GM12873 (cell line): ENCODE measurements at regions not wholly inside any gene's neighbourhood (a gene's known extent, or its start where the extent isn't known, plus 50 kb on each side); places are given as distances from the start of the nearest gene placed in this dataset.

Source experiments
- TF ChIP-seq, protein P1 (sequence below): IDR thresholded peaks from 2 replicates; pipeline ENCODE4 v1.5.1; 2012; ENCODE audit warnings: low read depth, mild to moderate bottlenecking, moderate library complexity, low read length, control low read depth; ENCODE audit not compliant: insufficient read depth; ENCODE audit errors: missing control alignments

DNA sequence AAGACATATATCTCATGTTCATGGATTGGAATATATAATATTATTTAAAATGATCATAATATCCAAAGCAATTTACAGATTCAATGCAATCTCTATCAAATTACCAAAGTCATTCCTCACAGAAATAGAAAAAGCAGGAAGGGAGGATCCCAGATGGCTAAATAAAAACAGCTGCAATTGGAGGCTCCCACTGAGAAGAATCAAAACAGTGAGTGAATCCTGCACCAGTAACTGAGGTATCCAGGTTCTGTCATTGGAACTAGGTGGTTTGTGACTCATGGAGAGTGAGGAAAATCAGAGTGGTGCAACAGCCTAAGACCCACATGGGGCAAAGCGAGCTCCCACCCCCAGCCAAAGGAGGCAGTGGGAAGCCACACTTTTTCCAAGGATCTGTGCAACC, 128.4 kb downstream of the MTERF1 start:
- TF ChIP-seq, protein P1, sequence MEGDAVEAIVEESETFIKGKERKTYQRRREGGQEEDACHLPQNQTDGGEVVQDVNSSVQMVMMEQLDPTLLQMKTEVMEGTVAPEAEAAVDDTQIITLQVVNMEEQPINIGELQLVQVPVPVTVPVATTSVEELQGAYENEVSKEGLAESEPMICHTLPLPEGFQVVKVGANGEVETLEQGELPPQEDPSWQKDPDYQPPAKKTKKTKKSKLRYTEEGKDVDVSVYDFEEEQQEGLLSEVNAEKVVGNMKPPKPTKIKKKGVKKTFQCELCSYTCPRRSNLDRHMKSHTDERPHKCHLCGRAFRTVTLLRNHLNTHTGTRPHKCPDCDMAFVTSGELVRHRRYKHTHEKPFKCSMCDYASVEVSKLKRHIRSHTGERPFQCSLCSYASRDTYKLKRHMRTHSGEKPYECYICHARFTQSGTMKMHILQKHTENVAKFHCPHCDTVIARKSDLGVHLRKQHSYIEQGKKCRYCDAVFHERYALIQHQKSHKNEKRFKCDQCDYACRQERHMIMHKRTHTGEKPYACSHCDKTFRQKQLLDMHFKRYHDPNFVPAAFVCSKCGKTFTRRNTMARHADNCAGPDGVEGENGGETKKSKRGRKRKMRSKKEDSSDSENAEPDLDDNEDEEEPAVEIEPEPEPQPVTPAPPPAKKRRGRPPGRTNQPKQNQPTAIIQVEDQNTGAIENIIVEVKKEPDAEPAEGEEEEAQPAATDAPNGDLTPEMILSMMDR = no peak

DNA sequence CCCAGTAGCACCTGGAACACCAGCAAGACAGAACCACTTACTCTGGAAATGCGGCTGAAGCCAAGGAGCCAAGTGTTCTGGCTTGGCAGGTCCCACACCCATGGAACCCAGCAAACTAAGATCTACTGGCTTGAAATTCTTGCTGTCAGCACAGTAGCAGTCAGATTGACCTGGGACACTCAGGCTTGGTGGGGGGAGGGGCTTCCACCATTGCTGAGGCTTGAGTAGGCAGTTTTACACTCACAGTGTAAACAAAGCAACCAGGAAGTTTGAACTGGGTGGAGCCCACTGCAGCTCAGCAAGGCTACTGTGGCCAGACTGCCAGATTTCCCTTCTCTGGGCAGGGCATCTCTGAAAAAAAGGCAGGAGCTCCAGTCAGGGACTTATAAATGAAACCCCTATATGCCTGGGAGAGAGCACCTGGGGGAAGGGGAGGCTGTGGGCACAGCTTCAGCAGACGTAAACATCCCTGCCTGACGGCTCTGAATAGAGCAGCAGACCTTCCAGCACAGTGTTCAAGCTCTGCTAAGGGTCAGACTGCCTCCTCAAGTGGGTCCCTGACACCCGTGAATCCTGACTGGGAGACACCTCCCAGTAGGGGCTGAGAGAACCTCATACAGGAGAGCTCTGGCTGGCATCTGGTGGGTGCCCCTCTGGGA, 121.2 kb downstream of the MTERF1 start:
- TF ChIP-seq, protein P1 = no peak

DNA sequence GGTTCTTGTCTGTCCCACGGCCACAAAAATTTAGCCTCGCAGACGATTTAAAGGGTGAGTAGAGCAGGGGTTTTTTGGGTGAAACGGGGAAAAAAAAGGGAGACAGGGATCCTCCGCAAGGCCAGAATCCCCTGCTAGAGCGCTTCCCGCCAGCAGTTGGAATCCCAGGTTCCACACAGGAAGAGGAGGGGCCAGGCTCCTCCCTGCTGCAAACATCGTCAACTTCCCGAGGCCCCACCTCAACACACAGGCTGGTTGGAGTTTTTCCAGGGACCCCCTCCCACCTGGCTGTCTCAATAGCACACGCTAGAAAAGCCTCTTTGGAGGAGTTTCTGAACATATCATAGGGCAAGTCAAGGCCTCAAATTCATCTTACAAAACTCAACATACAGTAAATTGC, 112.7 kb downstream of the MTERF1 start:
- TF ChIP-seq, protein P1 = no peak

DNA sequence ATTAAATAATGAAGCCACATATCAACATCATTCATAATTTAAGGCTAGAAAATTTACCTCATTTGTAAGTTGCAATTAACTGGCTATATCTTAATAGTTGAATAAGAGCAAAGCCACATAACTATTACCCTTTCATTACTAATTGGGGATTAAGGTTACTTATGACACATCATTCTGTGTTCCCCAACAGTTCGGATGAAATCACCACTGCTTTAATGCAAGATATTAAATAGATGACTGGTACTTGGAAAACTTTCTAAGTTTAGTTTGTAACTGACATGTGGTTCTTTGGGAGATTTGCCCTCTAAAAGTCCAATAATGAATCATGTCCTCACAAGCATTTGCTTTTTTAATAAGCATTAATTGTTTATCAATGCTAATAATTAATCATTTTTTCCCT, 109.1 kb downstream of the MTERF1 start:
- TF ChIP-seq, protein P1 = no peak

DNA sequence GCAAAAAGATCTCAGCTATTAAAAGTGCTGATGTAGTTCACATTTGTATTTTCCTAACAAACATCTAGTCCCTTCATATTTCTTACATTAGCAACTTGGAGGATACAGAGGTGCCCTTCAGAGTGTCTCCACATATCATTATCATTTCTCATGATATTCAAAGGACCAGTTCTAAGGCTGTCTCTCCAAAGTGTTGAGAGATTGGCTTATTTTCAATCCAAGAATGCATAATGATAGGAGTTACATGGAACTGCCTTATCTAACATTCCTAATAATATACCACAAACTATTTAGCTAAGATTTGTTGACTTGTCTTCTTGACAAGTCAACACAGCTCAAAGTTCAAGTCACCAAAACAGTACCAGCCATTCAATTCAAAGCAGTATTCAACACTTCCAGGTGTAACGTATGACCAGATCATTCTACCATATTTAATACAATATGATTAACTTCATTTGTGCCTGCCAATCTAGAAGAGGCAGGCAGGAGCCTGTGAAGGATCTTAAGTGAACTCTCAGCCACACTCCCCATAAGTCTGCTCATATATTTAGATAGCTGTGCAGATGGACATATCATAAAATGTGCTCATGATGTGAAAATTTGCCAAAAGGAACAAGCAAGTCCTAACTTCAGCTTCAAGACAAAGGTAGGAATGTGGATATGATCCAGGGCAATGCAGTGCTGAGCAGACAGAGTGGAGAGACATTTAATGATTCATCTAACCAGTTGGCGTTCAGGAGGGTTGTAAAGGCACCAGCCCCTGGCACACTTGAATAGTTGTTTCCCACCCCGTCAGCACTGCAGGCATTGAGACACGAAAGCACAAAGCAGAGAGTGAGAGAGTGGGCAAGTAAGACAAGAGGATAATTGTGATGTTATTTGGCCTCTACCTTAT, 108.3 kb downstream of the MTERF1 start:
- TF ChIP-seq, protein P1 = no peak

DNA sequence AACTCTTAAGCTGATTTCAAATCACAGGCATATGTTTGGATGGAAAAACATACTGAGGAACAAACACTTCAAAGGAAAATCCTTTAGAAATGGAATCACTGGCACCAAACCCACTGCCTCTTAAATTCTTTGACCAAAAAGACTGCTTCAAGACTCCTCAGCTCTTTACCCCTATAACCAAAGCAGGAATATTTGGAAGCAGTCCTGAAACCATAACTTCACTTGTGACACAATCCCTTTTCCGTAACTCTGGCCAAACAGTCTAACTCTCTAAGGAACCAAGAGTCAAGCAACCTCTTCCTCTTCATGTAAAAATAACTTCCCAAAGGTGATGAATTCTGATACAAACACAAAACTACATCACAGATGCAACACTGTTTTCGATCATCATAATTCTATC, 104.3 kb downstream of the MTERF1 start:
- TF ChIP-seq, protein P1 = no peak

DNA sequence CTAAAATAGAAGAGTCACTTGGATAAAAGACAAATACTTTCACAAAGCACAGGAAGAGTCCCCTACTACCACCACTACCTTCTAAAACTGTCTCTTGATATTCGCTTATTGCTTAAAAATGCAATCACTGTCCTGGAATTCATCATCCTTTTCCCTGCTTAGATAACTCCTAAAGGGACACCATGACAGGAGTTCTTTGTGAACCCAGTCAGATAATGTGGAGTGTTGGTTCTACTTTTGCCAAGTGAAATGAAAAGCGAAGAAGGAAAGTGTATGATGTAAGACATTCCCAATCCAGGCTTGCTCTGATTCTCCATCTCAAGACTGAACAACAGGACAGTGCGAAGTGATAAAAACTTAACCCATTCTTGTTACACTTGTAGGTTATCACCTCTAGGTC, 103.0 kb downstream of the MTERF1 start:
- TF ChIP-seq, protein P1 = no peak
